Neural cell (in vitro differentiated cells): ENCODE measurements at regions not wholly inside any gene's neighbourhood (a gene's known extent, or its start where the extent isn't known, plus 50 kb on each side); places are given as distances from the start of the nearest gene placed in this dataset.

ENCODE experiments used
- H2AFZ ChIP-seq: fragments of 200-600, 300-800 bp; sonication (generic), shearing (Covaris generic); 2 replicates; pipeline ENCODE4 v1.6.0; 2014; ENCODE audit warnings: low read depth, mild to moderate bottlenecking, antibody characterized with exemption, low read length, moderate library complexity
- H3F3A ChIP-seq: fragments of 200-600 bp; shearing (Covaris generic); 2 replicates; pipeline ENCODE4 v1.6.1; 2016; ENCODE audit warnings: mild to moderate bottlenecking, moderate library complexity, mixed read lengths, antibody characterized with exemption, low read length; ENCODE audit not compliant: insufficient read depth, poor library complexity, severe bottlenecking
- H3K27ac ChIP-seq: fragments of 200-600, 300-800 bp; sonication (generic), shearing (Covaris generic); 2 replicates; pipeline ENCODE4 v1.5.1; 2014; ENCODE audit warnings: mild to moderate bottlenecking, low read length, moderate library complexity
- H3K27me3 ChIP-seq: fragments of 300-800, 200-600 bp; sonication (generic), shearing (Covaris generic); 2 replicates; pipeline ENCODE4 v1.6.0; 2014; ENCODE audit warnings: mild to moderate bottlenecking, low read depth, low read length, moderate library complexity; ENCODE audit not compliant: insufficient read depth
- H3K36me3 ChIP-seq: fragments of 300-800, 200-600 bp; sonication (generic), shearing (Covaris generic); 2 replicates; pipeline ENCODE4 v1.5.1; 2014; ENCODE audit warnings: mild to moderate bottlenecking, antibody characterized with exemption, low read length, moderate library complexity; ENCODE audit not compliant: insufficient read depth
- H3K4me2 ChIP-seq: fragments of 300-800, 200-600 bp; sonication (generic), shearing (Covaris generic); 2 replicates; pipeline ENCODE4 v1.6.0; 2014; ENCODE audit warnings: mild to moderate bottlenecking, low read length
- H3K4me3 ChIP-seq: fragments of 300-800, 200-600 bp; sonication (generic), shearing (Covaris generic); 2 replicates; pipeline ENCODE4 v1.5.1; 2014; ENCODE audit warnings: mild to moderate bottlenecking, low read length, moderate library complexity
- H3K79me2 ChIP-seq: fragments of 200-600 bp; shearing (Covaris generic); replicated peaks from 2 replicates; pipeline ENCODE4 v1.6.0; 2014; ENCODE audit warnings: mild to moderate bottlenecking, low read length, moderate library complexity; ENCODE audit not compliant: insufficient read depth
- H3K9ac ChIP-seq: fragments of 300-800, 200-600 bp; sonication (generic), shearing (Covaris generic); 2 replicates; pipeline ENCODE4 v1.6.1; 2016; ENCODE audit warnings: mild to moderate bottlenecking, low read length, mixed read lengths
- H3K9me2 ChIP-seq: fragments of 200-600 bp; shearing (Covaris generic); 2 replicates; pipeline ENCODE4 v1.6.1; 2016; ENCODE audit warnings: mild to moderate bottlenecking, low read length, mixed read lengths; ENCODE audit not compliant: insufficient read depth
- H3K9me3 ChIP-seq: fragments of 200-600, 300-800 bp; sonication (generic), shearing (Covaris generic); 2 replicates; pipeline ENCODE4 v1.6.1; 2016; ENCODE audit warnings: mild to moderate bottlenecking, mixed run types, low read length, moderate library complexity, mixed read lengths
- H4K20me1 ChIP-seq: fragments of 200-600 bp; shearing (Covaris generic); 2 replicates; pipeline ENCODE4 v1.6.1; 2016; ENCODE audit warnings: mild to moderate bottlenecking, mixed run types; ENCODE audit not compliant: insufficient read depth
- EP300 ChIP-seq: fragments of 450-650 bp; conservative IDR thresholded peaks from 2 replicates; pipeline ENCODE4 v1.6.1; 2014; ENCODE audit warnings: antibody characterized with exemption, mild to moderate bottlenecking, moderate library complexity; ENCODE audit not compliant: poor library complexity, severe bottlenecking
- EZH2 ChIP-seq: fragments of 200-600, 300-800 bp; shearing (Covaris generic), sonication (generic); IDR thresholded peaks from 2 replicates; pipeline ENCODE4 v1.6.1; 2014; ENCODE audit warnings: antibody characterized with exemption, low read length, borderline replicate concordance, mild to moderate bottlenecking; ENCODE audit not compliant: insufficient read depth, poor library complexity, severe bottlenecking
- MXI1 ChIP-seq: fragments of 450-650 bp; conservative IDR thresholded peaks from 2 replicates; pipeline ENCODE4 v1.6.1; 2014; ENCODE audit warnings: antibody characterized with exemption, mild to moderate bottlenecking; ENCODE audit not compliant: poor library complexity, severe bottlenecking
- POLR2AphosphoS5 ChIP-seq: IDR thresholded peaks from 2 replicates; pipeline ENCODE4 v1.6.1; 2012
- RAD21 ChIP-seq: fragments of 450-650 bp; conservative IDR thresholded peaks from 2 replicates; pipeline ENCODE4 v1.6.1; 2014; ENCODE audit warnings: antibody characterized with exemption, mild to moderate bottlenecking, moderate library complexity
- SMC3 ChIP-seq: fragments of 450-650 bp; conservative IDR thresholded peaks from 2 replicates; pipeline ENCODE4 v1.6.1; 2014; ENCODE audit warnings: antibody characterized with exemption, mild to moderate bottlenecking, moderate library complexity; ENCODE audit not compliant: poor library complexity
- TAF1 ChIP-seq: IDR thresholded peaks from 2 replicates; pipeline ENCODE4 v1.6.1; 2012; ENCODE audit warnings: low read depth
- TF ChIP-seq, protein P1 (sequence below): fragments of 450-650 bp; IDR thresholded peaks from 2 replicates; pipeline ENCODE4 v1.5.1; 2014; ENCODE audit warnings: antibody characterized with exemption, mild to moderate bottlenecking, moderate library complexity; ENCODE audit not compliant: poor library complexity, severe bottlenecking
- TF ChIP-seq, protein P2 (sequence below): IDR thresholded peaks from 2 replicates; pipeline ENCODE4 v1.6.1; 2012; ENCODE audit warnings: borderline replicate concordance

DNA sequence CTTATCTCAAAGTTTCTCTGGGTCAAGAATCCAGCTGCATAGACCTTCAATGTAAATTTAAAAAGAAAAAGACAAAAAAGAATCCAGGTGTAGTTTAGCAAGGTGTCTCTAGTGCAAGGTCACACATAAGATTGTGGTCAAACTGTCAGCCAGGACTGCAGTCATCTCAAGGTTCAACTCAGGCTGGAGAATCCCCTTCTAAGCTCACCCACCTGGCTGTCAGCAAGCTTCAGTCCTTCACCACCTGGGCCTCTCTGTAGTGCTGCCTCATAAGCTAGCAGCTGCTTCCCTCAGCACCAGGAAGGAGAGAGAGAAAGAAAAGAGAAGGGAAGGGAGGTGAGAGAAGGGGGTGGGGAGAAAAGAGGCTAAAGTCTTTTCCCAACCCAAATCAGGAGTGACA is 146.7 kb downstream of the ACTL7B start:
- no peaks in the 10 kb centered on the region for H3K9me3 ChIP-seq
- no peak overlapping the region for H3K9ac ChIP-seq
- TF ChIP-seq MXI1, result no peak
- TF ChIP-seq EZH2, result no peak
- TF ChIP-seq POLR2AphosphoS5, result no peak
- TF ChIP-seq EP300, result no peak
- TF ChIP-seq, protein P1, sequence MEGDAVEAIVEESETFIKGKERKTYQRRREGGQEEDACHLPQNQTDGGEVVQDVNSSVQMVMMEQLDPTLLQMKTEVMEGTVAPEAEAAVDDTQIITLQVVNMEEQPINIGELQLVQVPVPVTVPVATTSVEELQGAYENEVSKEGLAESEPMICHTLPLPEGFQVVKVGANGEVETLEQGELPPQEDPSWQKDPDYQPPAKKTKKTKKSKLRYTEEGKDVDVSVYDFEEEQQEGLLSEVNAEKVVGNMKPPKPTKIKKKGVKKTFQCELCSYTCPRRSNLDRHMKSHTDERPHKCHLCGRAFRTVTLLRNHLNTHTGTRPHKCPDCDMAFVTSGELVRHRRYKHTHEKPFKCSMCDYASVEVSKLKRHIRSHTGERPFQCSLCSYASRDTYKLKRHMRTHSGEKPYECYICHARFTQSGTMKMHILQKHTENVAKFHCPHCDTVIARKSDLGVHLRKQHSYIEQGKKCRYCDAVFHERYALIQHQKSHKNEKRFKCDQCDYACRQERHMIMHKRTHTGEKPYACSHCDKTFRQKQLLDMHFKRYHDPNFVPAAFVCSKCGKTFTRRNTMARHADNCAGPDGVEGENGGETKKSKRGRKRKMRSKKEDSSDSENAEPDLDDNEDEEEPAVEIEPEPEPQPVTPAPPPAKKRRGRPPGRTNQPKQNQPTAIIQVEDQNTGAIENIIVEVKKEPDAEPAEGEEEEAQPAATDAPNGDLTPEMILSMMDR, result no peak
- no peak for TF ChIP-seq TAF1
- TF ChIP-seq RAD21, result no peak
- TF ChIP-seq, protein P2, sequence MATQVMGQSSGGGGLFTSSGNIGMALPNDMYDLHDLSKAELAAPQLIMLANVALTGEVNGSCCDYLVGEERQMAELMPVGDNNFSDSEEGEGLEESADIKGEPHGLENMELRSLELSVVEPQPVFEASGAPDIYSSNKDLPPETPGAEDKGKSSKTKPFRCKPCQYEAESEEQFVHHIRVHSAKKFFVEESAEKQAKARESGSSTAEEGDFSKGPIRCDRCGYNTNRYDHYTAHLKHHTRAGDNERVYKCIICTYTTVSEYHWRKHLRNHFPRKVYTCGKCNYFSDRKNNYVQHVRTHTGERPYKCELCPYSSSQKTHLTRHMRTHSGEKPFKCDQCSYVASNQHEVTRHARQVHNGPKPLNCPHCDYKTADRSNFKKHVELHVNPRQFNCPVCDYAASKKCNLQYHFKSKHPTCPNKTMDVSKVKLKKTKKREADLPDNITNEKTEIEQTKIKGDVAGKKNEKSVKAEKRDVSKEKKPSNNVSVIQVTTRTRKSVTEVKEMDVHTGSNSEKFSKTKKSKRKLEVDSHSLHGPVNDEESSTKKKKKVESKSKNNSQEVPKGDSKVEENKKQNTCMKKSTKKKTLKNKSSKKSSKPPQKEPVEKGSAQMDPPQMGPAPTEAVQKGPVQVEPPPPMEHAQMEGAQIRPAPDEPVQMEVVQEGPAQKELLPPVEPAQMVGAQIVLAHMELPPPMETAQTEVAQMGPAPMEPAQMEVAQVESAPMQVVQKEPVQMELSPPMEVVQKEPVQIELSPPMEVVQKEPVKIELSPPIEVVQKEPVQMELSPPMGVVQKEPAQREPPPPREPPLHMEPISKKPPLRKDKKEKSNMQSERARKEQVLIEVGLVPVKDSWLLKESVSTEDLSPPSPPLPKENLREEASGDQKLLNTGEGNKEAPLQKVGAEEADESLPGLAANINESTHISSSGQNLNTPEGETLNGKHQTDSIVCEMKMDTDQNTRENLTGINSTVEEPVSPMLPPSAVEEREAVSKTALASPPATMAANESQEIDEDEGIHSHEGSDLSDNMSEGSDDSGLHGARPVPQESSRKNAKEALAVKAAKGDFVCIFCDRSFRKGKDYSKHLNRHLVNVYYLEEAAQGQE, result no peak
- TF ChIP-seq SMC3, result no peak
- H3K9me2 ChIP-seq, result no peaks in the 10 kb centered on the region
- H3K4me2 ChIP-seq, result no peak overlapping the region
- no peak overlapping the region for H2AFZ ChIP-seq
- no peak overlapping the region for H3K27ac ChIP-seq
- no peaks in the 10 kb centered on the region for H3K79me2 ChIP-seq
- H3F3A ChIP-seq, result no peaks in the 10 kb centered on the region
- no peaks in the 10 kb centered on the region for H3K27me3 ChIP-seq
- no peaks in the 10 kb centered on the region for H3K36me3 ChIP-seq
- H4K20me1 ChIP-seq, result no peaks in the 10 kb centered on the region
- no peak overlapping the region for H3K4me3 ChIP-seq

DNA sequence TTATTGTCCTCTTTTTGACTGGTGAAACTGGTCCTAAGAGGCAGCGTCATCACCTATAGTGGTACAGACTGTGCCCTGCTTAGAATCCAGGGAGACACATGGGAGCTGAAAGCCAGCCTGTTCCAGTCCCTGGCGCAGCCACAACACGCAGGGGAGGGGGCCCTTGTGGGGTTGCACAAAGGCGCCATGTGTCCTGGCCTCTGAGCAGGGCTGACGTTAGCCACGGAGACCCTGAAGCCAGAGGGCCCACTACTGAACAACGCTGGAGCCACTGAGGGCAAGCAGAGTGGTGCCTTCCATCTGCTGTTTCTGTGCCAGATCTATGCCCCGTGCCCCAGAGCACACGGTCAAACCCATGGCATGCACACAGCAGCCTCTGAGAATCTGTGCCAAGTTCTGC is 147.3 kb downstream of the ACTL7B start:
- no peak overlapping the region for H2AFZ ChIP-seq
- no peaks in the 10 kb centered on the region for H3K9me2 ChIP-seq
- H3K27ac ChIP-seq, result no peak overlapping the region
- no peaks in the 10 kb centered on the region for H3K79me2 ChIP-seq
- no peaks in the 10 kb centered on the region for H3K9me3 ChIP-seq
- TF ChIP-seq POLR2AphosphoS5 (no peak), RAD21 (no peak), EZH2 (no peak), TAF1 (no peak), EP300 (no peak), SMC3 (no peak), MXI1 (no peak)
- TF ChIP-seq, protein P2, result no peak
- TF ChIP-seq, protein P1, result no peak
- no peaks in the 10 kb centered on the region for H3K36me3 ChIP-seq
- no peaks in the 10 kb centered on the region for H3K27me3 ChIP-seq
- no peaks in the 10 kb centered on the region for H3F3A ChIP-seq
- H3K4me3 ChIP-seq, result no peak overlapping the region
- no peak overlapping the region for H3K9ac ChIP-seq
- H3K4me2 ChIP-seq, result no peak overlapping the region
- no peaks in the 10 kb centered on the region for H4K20me1 ChIP-seq
